ENCODE measurements at regions not wholly inside any gene's neighbourhood (a gene's known extent, or its start where the extent isn't known, plus 50 kb on each side); places are given as distances from the start of the nearest gene placed in this dataset.

DNA sequence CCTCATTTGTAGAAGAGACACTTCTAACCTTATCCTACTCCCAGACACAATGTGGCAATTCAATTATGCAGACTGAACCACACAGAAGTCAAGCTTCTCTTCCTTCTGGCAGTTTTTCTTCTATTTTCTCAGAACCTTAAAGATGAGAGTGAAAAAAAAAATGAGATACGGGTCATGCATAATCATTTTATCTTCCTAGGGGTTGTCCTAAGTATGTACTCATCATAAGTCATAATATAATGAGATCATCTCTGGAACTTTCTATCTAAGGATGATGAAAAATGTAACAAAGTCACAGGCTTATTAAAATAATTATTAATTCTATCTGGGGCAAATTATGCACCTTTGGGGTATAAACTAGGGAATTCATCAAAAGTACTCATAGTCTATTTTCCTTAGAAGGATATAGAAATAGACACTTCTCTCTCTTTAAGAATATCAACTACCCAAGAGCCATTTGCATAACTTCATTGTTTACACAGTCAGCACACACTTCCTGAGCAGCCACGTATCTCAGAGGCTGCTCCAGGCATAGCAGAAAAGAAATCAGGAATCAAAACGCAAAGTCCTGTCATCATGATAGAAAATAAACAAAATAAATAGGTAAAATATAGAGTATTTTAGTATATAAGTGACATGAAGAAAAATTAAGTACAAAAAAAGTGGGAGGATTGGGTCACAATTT lies 345.9 kb upstream of the SPHKAP start:
- Mint-ChIP-seq H3K36me3 (ENCODE audit: low read depth) (no peaks in the 10 kb centered on the region), H3K27ac (ENCODE audit: unreplicated experiment) (no peak overlapping the region), H3K9me3 (ENCODE audit: low read depth) (peaks cover 12% of the 10 kb centered on the region), H3K4me1 (ENCODE audit: low read depth) (no peaks in the 10 kb centered on the region), H3K4me3 (ENCODE audit: unreplicated experiment) (no peak overlapping the region), H3K27me3 (ENCODE audit: low read depth) (no peaks in the 10 kb centered on the region)
- TF ChIP-seq, protein P1, sequence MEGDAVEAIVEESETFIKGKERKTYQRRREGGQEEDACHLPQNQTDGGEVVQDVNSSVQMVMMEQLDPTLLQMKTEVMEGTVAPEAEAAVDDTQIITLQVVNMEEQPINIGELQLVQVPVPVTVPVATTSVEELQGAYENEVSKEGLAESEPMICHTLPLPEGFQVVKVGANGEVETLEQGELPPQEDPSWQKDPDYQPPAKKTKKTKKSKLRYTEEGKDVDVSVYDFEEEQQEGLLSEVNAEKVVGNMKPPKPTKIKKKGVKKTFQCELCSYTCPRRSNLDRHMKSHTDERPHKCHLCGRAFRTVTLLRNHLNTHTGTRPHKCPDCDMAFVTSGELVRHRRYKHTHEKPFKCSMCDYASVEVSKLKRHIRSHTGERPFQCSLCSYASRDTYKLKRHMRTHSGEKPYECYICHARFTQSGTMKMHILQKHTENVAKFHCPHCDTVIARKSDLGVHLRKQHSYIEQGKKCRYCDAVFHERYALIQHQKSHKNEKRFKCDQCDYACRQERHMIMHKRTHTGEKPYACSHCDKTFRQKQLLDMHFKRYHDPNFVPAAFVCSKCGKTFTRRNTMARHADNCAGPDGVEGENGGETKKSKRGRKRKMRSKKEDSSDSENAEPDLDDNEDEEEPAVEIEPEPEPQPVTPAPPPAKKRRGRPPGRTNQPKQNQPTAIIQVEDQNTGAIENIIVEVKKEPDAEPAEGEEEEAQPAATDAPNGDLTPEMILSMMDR (IDR thresholded peaks at IDR 0.05), result no peak
- no peak for DNase-seq (ENCODE audit: low spot score)

DNA sequence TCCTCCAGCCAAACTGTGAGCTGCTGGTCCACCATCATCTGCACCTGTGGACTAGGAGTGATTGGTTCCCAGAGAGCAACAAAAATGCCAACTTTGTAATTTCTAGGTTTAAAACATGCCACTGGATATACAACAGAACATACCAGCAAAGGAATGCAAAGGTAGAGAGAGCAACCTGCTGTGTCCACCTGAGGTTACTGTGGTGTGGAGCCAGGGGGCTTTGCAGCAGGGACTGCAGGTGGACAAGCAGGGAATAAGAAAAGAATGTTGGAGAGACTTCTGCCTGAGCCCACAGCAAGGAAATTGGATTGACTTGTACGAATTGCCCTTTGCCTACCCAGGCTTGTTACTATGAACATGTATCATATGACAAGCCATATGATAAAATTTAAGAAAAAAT lies 345.2 kb upstream of the SPHKAP start:
- H3K9me3 Mint-ChIP-seq (ENCODE audit: low read depth), result peaks cover 17% of the 10 kb centered on the region
- no peaks in the 10 kb centered on the region for H3K4me1 Mint-ChIP-seq (ENCODE audit: low read depth)
- no peaks in the 10 kb centered on the region for H3K27me3 Mint-ChIP-seq (ENCODE audit: low read depth)
- no peak overlapping the region for H3K4me3 Mint-ChIP-seq (ENCODE audit: unreplicated experiment)
- DNase-seq (ENCODE audit: low spot score), result no peak
- no peak overlapping the region for H3K27ac Mint-ChIP-seq (ENCODE audit: unreplicated experiment)
- TF ChIP-seq, protein P1 (IDR thresholded peaks at IDR 0.05), result no peak
- H3K36me3 Mint-ChIP-seq (ENCODE audit: low read depth), result no peaks in the 10 kb centered on the region

DNA sequence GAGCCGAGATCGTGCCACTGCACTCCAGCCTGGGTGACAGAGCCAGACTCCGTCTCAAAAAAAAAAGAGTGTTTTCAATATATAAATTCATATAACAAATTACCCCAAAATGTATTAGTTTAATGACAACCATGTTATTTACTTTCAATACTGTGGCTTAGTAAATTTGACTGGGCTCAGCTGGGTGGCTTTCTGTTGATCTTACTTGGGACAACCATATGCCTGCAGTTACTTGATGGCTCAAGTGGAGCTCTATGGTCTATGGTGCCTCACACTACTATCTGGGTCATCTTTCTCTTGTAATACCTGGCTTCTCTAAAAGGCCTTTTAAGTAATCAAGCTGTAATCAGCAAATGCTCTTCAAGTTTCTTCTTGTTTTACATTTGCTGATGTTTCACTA lies 341.5 kb upstream of the SPHKAP start:
- H3K27me3 Mint-ChIP-seq (ENCODE audit: low read depth), result no peaks in the 10 kb centered on the region
- TF ChIP-seq, protein P1 (IDR thresholded peaks at IDR 0.05), result no peak
- no peaks in the 10 kb centered on the region for H3K4me1 Mint-ChIP-seq (ENCODE audit: low read depth)
- no peak overlapping the region for H3K27ac Mint-ChIP-seq (ENCODE audit: unreplicated experiment)
- H3K36me3 Mint-ChIP-seq (ENCODE audit: low read depth), result no peaks in the 10 kb centered on the region
- DNase-seq (ENCODE audit: low spot score), result no peak
- H3K9me3 Mint-ChIP-seq (ENCODE audit: low read depth), result peaks cover 19% of the 10 kb centered on the region
- H3K4me3 Mint-ChIP-seq (ENCODE audit: unreplicated experiment), result no peak overlapping the region

GRCh38 chr2:228522276-228522675 lies 340.8 kb upstream of the SPHKAP start:
- TF ChIP-seq, protein P1 (IDR thresholded peaks at IDR 0.05), result no peak
- H3K4me3 Mint-ChIP-seq (ENCODE audit: unreplicated experiment), result no peak overlapping the region
- H3K27me3 Mint-ChIP-seq (ENCODE audit: low read depth), result no peaks in the 10 kb centered on the region
- peaks cover 22% of the 10 kb centered on the region for H3K9me3 Mint-ChIP-seq (ENCODE audit: low read depth)
- DNase-seq (ENCODE audit: low spot score), result no peak
- no peaks in the 10 kb centered on the region for H3K36me3 Mint-ChIP-seq (ENCODE audit: low read depth)
- H3K4me1 Mint-ChIP-seq (ENCODE audit: low read depth), result no peaks in the 10 kb centered on the region
- no peak overlapping the region for H3K27ac Mint-ChIP-seq (ENCODE audit: unreplicated experiment)

DNA sequence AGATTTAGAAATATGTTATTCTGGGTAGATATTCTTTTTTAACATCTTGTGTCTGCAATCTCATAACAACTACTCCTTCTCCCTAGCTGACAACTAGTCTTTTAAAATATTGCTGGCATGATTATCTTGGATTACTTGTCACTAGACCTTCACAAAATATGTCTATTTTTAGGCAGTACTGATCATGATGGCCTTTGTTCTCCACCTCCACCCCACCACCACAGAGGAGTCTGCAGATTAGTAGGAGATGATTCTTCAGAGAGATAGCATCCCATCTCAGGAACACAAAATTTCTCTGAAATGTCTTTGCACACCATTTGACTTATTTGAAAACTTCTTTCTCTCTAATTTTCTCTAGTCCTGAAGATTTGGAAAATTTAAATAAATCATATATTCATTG lies 338.1 kb upstream of the SPHKAP start:
- DNase-seq (ENCODE audit: low spot score), result no peak
- no peaks in the 10 kb centered on the region for H3K4me1 Mint-ChIP-seq (ENCODE audit: low read depth)
- H3K36me3 Mint-ChIP-seq (ENCODE audit: low read depth), result no peaks in the 10 kb centered on the region
- no peak overlapping the region for H3K27ac Mint-ChIP-seq (ENCODE audit: unreplicated experiment)
- H3K9me3 Mint-ChIP-seq (ENCODE audit: low read depth), result peaks cover 27% of the 10 kb centered on the region
- TF ChIP-seq, protein P1 (IDR thresholded peaks at IDR 0.05), result no peak
- no peak overlapping the region for H3K4me3 Mint-ChIP-seq (ENCODE audit: unreplicated experiment)
- H3K27me3 Mint-ChIP-seq (ENCODE audit: low read depth), result no peaks in the 10 kb centered on the region
